ENCODE measurements at regions not wholly inside any gene's neighbourhood (a gene's known extent, or its start where the extent isn't known, plus 50 kb on each side); places are given as distances from the start of the nearest gene placed in this dataset.

DNA sequence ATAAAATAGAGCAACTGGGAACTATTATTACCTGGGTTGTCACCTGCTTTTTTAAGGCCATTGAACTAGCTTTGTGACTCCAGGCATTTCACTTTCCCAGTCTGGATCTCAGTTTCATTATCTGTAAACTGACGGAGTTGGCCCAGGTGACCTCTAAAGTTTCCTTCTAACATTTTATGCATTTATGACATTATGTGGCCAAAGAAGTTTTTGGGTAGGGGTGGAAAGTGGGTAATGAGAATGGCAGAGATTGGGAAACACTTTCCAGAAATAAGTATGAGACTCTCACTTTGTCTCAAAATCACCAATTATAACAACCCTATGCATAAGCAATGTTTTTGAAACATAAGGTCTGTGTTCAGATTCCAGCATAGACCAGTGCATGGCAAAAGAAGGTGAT lies 99.1 kb upstream of the ARHGEF3 start:
- TF ChIP-seq EZH2 (IDR thresholded peaks at IDR 0.05; ENCODE audit: insufficient read depth, poor library complexity, severe bottlenecking): no peak
- TF ChIP-seq EZH2phosphoT487 (IDR thresholded peaks at IDR 0.05; ENCODE audit: insufficient read depth, low read depth): no peak
